ENCODE measurements at regions not wholly inside any gene's neighbourhood (a gene's known extent, or its start where the extent isn't known, plus 50 kb on each side); places are given as distances from the start of the nearest gene placed in this dataset.

DNA sequence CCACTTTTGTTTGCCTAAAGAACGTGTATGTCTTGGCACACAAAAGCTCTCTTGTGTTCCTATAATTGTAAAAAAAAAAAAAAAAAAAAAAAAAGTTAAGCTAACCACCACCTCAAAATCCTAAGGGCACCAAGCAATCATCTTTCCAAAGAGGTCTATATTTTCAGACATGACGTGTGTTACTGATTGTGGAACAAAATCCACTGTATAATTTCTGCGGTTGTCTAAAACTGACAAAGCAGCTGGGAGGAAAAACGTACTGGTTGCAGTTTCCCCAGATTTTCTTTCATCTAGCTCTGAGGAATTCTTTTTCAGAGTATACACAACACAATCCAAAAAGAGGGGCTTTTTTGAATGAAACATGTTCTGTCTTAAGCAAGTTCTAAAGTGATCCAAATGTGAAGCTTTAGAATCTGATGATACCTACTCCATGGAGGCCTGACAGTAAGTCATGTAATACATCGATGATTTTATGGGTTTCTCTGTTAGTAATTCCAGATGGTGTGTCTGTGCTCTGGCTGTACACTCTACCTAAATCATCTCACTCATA lies 375.6 kb upstream of the NUDT12 start:
- POLR2A ChIA-PET, result no interaction called here
- H3K4me1 Mint-ChIP-seq (ENCODE audit: low read depth), result no peaks in the 10 kb centered on the region
- H3K36me3 Mint-ChIP-seq, result no peaks in the 10 kb centered on the region
- H3K9me3 Mint-ChIP-seq, result peaks cover 6% of the 10 kb centered on the region
- CTCF ChIA-PET, result no interaction called here
- no peak overlapping the region for H3K27ac Mint-ChIP-seq
- no peak overlapping the region for H3K4me3 Mint-ChIP-seq
- H3K27me3 Mint-ChIP-seq, result no peaks in the 10 kb centered on the region
- no peak for DNase-seq
- intact Hi-C loops (cut with micrococcal nuclease), result no loop called here

DNA sequence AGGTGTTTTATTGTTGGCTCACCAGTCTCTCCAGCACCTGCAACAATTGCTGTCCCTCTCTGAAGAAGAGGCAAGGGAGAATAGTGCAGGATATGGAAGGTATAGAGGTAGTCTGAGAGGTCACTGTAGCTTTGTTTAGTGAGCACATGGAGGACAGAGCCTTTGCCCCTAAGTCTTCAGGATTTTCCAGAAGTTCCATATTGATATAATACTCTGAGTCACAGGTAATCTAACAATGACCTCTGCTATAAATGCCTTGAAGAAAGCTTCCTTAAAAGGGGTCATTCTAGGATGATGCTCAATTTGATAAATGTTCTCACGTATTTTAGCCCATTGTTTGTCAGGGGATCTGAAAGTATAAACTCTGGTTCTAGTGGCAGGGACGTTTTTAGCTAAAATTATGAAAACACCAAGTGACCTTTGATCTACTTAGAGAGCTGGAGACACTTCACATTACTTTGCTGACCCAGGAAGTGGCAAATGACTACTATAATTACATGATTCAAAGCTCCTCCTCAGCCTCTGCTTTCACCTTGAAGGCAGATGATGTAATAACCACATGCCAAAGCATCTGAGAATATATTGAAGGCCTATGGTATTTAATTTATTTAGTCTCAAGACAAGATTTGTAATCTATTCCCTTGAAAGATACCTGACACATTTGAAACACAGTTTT lies 366.9 kb upstream of the NUDT12 start:
- peaks cover 4% of the 10 kb centered on the region for H3K9me3 Mint-ChIP-seq
- H3K27ac Mint-ChIP-seq, result no peak overlapping the region
- intact Hi-C loops (cut with micrococcal nuclease), result no loop called here
- no peaks in the 10 kb centered on the region for H3K4me1 Mint-ChIP-seq (ENCODE audit: low read depth)
- ChIA-PET CTCF (no interaction called here), POLR2A (no interaction called here)
- H3K4me3 Mint-ChIP-seq, result no peak overlapping the region
- no peaks in the 10 kb centered on the region for H3K27me3 Mint-ChIP-seq
- H3K36me3 Mint-ChIP-seq, result no peaks in the 10 kb centered on the region
- no peak for DNase-seq

DNA sequence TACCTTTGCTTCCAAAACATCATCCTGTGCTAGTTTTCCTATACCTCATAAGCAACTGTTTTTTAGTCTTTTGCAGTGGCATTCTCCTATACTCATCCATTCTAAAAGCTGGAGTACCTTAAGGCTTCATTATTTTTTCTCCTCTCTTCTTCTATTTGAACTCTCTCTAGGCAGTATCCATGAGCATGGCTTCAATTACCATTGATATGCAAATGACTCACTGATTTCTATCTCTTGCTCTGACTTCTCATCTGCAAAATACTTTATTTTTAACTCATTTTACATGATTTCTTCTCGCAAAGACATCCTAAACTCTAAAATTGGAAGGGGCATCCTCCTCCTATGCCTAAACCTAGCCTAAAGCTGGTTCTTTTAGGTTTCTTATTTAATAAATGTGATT lies 365.1 kb upstream of the NUDT12 start:
- POLR2A ChIA-PET, result no interaction called here
- intact Hi-C loops (cut with micrococcal nuclease), result no loop called here
- Mint-ChIP-seq H3K36me3 (no peaks in the 10 kb centered on the region), H3K27me3 (no peaks in the 10 kb centered on the region), H3K27ac (no peak overlapping the region), H3K4me1 (ENCODE audit: low read depth) (no peaks in the 10 kb centered on the region), H3K4me3 (no peak overlapping the region), H3K9me3 (peaks cover 4% of the 10 kb centered on the region)
- no peak for DNase-seq
- CTCF ChIA-PET, result no interaction called here

DNA sequence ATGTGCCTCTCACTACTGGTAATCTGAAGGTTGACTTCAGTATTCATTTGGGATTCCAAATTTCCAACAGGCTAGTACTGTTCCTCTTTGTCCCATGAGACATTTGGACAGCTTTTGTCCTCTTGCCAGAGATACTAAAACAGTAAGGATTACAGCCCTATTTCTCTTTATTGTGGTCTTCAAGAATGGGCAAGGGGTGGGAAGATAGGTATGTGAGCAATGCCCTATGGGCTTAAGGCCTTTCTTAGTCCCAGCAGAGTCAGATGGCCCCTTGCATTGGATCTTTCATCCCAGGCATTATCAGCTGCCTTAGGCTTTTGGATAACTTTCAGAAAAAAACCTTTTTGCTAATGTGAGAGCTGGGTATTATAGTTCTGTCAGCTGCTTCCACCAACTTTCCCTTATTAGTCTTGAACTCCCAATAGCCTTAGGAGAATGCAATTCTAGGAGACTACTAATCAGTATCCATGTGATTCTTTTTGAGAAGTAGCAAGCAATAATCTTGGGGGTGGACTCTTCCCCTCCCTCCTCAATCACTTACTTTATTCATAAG lies 361.1 kb upstream of the NUDT12 start:
- DNase-seq, result no peak
- intact Hi-C loops (cut with micrococcal nuclease), result no loop called here
- Mint-ChIP-seq H3K27ac (no peak overlapping the region), H3K4me3 (no peak overlapping the region), H3K4me1 (ENCODE audit: low read depth) (no peaks in the 10 kb centered on the region), H3K36me3 (no peaks in the 10 kb centered on the region), H3K9me3 (peaks cover 4% of the 10 kb centered on the region), H3K27me3 (no peaks in the 10 kb centered on the region)
- ChIA-PET CTCF (no interaction called here), POLR2A (no interaction called here)

DNA sequence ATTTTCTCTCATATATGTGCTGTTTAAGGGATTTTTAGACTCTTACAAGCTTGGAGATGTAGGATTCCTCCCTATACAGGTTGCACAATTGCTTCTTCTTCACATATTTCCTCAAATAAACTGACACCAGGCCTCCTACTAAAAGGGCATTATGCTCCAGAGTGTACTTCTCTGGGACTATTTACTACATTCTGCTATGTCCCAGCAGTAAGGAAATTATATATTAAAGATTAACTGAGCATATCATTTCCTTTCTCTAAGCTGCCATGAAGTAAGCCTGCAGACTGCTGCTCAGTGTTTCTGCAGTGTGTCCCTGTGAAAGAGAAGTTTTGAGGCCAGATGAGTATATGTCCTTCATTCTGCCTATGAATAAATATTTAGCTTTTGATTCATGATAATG lies 356.9 kb upstream of the NUDT12 start:
- DNase-seq, result no peak
- intact Hi-C loops (cut with micrococcal nuclease), result no loop called here
- ChIA-PET CTCF (no interaction called here), POLR2A (no interaction called here)
- Mint-ChIP-seq H3K4me3 (no peak overlapping the region), H3K27ac (no peak overlapping the region), H3K9me3 (no peaks in the 10 kb centered on the region), H3K36me3 (no peaks in the 10 kb centered on the region), H3K4me1 (ENCODE audit: low read depth) (no peaks in the 10 kb centered on the region), H3K27me3 (no peaks in the 10 kb centered on the region)

DNA sequence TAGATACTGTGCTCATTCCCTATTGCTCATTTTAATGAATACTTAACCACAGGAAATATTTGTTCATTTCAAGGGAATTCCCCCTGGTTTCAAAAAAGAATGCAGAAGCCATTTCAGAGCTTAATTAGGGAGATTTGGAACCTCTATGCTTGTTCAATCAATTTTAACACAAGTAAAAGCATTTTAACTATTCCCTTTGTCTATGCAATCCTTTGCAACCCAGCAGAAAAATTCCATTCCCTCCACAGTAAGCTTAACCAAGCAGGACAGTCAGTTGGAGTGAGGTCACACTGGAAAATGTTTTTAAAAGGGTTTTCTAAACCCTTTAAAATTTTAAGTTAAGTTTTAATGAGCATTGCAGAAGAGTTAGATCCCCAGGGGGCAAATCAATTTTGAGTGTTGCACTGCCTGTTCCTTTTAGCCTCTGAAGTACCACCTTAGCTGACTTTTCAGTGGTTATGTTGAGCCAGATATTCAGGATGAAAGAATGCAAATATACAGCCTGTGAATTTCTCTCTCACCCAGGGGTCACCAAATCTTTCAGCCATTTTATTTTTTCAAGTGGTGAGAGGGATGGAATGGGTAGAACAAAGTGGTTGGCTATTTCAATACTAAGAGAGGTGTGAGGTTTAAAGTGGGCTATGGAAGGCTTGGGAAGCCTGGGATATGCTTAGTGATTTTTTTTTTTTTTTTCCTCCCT lies 356.2 kb upstream of the NUDT12 start:
- intact Hi-C loops (cut with micrococcal nuclease), result no loop called here
- no peaks in the 10 kb centered on the region for H3K36me3 Mint-ChIP-seq
- no peaks in the 10 kb centered on the region for H3K27me3 Mint-ChIP-seq
- no peaks in the 10 kb centered on the region for H3K9me3 Mint-ChIP-seq
- no peaks in the 10 kb centered on the region for H3K4me1 Mint-ChIP-seq (ENCODE audit: low read depth)
- ChIA-PET CTCF (no interaction called here), POLR2A (no interaction called here)
- H3K27ac Mint-ChIP-seq, result no peak overlapping the region
- H3K4me3 Mint-ChIP-seq, result no peak overlapping the region
- no peak for DNase-seq

DNA sequence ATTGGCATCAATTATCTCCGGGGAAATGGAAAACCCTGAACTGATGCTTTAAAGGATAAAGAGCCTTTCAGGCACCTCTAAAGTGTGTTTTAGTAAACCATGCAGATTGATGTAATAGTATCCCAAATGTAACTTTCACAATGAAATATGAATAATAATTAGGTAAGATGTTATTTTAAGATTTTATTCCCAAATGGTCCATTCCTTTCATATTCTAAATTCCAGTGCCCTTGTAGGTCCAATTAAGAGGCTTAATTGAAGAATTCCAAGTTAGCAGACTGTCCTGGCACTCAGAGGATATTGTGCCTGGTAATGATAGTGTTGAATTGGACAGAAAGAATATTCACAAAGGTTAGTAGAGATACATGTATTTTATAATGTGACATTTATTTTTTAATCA lies 352.5 kb upstream of the NUDT12 start:
- ChIA-PET CTCF (no interaction called here), POLR2A (no interaction called here)
- Mint-ChIP-seq H3K9me3 (no peaks in the 10 kb centered on the region), H3K27ac (no peak overlapping the region), H3K36me3 (no peaks in the 10 kb centered on the region), H3K4me3 (no peak overlapping the region), H3K27me3 (no peaks in the 10 kb centered on the region), H3K4me1 (ENCODE audit: low read depth) (no peaks in the 10 kb centered on the region)
- intact Hi-C loops (cut with micrococcal nuclease), result no loop called here
- DNase-seq, result no peak

DNA sequence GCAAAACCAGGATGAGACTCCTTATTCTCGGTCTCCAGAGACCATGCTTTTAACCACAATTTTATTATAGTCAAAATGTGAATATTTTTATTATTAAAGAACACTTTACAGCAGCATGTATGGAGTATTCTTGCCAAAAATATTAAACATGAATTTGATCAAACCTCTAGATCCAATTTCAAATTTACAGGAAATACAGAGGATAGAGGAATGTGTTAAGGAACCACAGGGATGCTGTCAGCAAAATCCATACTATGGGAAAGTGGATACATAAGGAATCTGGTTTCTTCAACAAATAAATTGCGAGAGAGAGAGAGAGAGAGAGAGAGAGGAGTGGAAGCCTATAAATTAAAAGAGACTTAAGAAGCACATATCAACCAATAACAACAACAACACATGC lies 348.2 kb upstream of the NUDT12 start:
- Mint-ChIP-seq H3K4me1 (ENCODE audit: low read depth) (no peaks in the 10 kb centered on the region), H3K9me3 (no peaks in the 10 kb centered on the region), H3K4me3 (no peak overlapping the region), H3K36me3 (no peaks in the 10 kb centered on the region), H3K27ac (no peak overlapping the region), H3K27me3 (no peaks in the 10 kb centered on the region)
- no peak for DNase-seq
- CTCF ChIA-PET, result no interaction called here
- intact Hi-C loops (cut with micrococcal nuclease), result no loop called here
- POLR2A ChIA-PET, result no interaction called here

DNA sequence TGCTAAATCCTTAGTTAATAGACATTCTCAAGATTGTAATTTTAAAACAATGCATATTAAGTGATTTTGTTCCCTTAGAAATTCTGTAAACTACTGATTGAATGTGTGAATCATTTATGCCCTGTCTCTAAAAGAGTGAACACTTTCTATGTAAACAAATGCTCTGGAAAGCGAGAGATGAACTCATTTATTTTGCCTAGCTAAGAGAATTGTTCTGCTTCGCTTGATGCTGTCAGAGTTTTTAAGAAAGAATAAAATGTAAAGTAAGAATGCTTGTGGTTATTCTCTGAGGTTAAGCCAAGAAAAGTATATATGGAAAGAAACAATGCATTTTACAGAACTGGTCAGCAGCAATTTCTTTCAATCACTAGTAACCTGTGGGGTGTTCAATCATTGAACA lies 347.4 kb upstream of the NUDT12 start:
- no peaks in the 10 kb centered on the region for H3K27me3 Mint-ChIP-seq
- H3K4me1 Mint-ChIP-seq (ENCODE audit: low read depth), result no peaks in the 10 kb centered on the region
- no peaks in the 10 kb centered on the region for H3K9me3 Mint-ChIP-seq
- ChIA-PET POLR2A (no interaction called here), CTCF (no interaction called here)
- no peak for DNase-seq
- no peak overlapping the region for H3K4me3 Mint-ChIP-seq
- no peak overlapping the region for H3K27ac Mint-ChIP-seq
- H3K36me3 Mint-ChIP-seq, result no peaks in the 10 kb centered on the region
- intact Hi-C loops (cut with micrococcal nuclease), result no loop called here

DNA sequence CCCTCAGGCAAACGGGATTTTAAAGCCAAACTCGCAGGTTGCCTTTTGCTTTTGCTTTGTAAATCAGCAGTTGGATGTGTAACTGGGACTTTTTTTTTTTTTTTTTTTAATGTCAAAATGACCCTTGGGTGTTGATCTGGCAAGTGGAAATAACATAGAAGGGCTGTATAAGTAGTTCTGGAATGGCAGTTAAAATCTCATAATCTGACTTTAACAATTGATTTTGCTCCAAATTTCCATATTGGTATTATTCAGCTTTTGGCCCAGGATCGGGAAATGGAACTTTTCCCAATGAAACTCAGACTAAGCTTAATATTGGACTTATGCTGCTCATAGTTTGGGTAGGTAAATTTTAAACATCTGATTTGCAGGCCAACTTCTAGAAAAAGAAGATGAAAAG lies 346.8 kb upstream of the NUDT12 start:
- POLR2A ChIA-PET, result no interaction called here
- intact Hi-C loops (cut with micrococcal nuclease), result no loop called here
- Mint-ChIP-seq H3K27me3 (no peaks in the 10 kb centered on the region), H3K27ac (no peak overlapping the region), H3K4me3 (no peak overlapping the region), H3K36me3 (no peaks in the 10 kb centered on the region), H3K9me3 (peaks cover 5% of the 10 kb centered on the region), H3K4me1 (ENCODE audit: low read depth) (no peaks in the 10 kb centered on the region)
- no peak for DNase-seq
- CTCF ChIA-PET, result no interaction called here

DNA sequence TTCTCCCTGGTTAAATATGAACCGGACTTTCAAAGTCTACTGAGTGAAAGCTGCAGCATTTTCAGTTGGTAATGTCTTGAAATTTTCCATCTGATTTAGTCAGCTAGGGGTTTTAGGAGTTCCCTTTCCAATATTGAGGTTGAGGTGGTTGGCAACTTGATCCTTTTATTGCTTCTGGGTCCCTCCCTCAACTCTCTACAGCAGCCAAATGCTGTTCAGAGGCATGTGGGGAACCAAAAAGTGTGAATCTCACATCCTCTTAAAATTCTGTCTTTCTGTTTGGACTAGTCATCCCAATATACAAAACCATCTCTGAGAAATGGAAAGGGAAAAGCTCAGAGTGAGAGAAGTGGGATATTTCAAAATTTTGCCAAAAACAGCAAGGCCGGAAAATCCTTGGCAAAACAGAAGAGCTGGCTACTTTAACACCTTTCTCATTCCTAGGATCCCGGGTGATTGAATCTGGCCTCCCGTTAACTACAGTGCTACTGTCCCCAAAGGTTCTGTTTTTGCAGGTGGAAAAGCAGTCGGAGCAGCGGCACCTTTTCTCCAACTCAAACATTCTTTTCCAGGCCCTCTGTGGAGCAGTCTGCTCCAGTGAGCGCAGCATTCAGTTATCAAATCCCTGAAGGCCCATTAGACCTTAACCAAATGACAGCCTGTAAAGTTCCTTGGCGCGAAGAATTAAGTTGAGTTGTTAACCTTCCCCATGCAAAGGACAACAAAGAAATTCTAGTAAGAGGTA lies 345.9 kb upstream of the NUDT12 start:
- DNase-seq, result no peak
- Mint-ChIP-seq H3K27ac (no peak overlapping the region), H3K9me3 (peaks cover 10% of the 10 kb centered on the region), H3K27me3 (no peaks in the 10 kb centered on the region), H3K36me3 (no peaks in the 10 kb centered on the region), H3K4me3 (no peak overlapping the region), H3K4me1 (ENCODE audit: low read depth) (no peaks in the 10 kb centered on the region)
- CTCF ChIA-PET, result no interaction called here
- intact Hi-C loops (cut with micrococcal nuclease), result no loop called here
- POLR2A ChIA-PET, result no interaction called here

DNA sequence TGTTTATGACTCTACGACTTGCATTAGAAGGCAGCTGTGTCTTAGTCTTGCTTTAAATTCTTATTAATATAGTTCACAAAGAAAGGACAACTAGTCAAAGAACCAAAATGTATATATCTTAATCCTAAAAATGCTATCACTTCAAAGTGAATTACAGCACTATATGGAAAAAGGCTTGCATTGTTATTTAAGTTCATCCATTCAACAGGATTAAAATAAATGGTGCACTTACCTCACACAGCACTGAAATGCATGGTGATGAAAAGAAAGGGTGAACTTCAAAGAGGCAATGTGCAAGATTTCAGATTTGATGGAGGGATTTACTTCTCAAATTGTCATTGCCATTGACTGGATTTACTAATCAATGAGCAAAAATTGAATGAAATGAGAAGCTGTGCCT lies 344.4 kb upstream of the NUDT12 start:
- no peak overlapping the region for H3K4me3 Mint-ChIP-seq
- H3K27me3 Mint-ChIP-seq, result no peaks in the 10 kb centered on the region
- no peaks in the 10 kb centered on the region for H3K36me3 Mint-ChIP-seq
- H3K9me3 Mint-ChIP-seq, result peaks cover 10% of the 10 kb centered on the region
- CTCF ChIA-PET, result no interaction called here
- H3K27ac Mint-ChIP-seq, result no peak overlapping the region
- no peaks in the 10 kb centered on the region for H3K4me1 Mint-ChIP-seq (ENCODE audit: low read depth)
- POLR2A ChIA-PET, result no interaction called here
- intact Hi-C loops (cut with micrococcal nuclease), result no loop called here
- no peak for DNase-seq

DNA sequence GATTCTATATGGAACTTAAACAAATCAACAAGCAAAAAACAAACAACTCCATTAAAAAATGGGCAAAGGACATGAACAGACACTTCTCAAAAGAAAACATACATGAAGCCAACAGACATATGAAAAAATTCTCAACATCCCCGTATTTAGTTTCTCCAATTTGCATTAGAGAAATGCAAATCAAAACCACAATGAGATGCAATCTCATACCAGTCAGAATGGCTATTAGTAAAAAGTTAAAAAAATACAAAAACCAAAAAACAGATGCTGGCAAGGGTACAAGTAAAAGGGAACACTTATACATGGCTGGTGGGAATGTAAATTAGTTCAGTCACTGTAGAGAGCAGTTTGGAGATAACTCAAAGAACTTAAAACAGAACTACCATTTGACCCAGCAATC lies 342.1 kb upstream of the NUDT12 start:
- H3K27ac Mint-ChIP-seq, result no peak overlapping the region
- H3K36me3 Mint-ChIP-seq, result no peaks in the 10 kb centered on the region
- no peaks in the 10 kb centered on the region for H3K4me1 Mint-ChIP-seq (ENCODE audit: low read depth)
- intact Hi-C loops (cut with micrococcal nuclease), result no loop called here
- ChIA-PET POLR2A (no interaction called here), CTCF (no interaction called here)
- peaks cover 20% of the 10 kb centered on the region for H3K9me3 Mint-ChIP-seq
- H3K4me3 Mint-ChIP-seq, result no peak overlapping the region
- DNase-seq, result no peak
- no peaks in the 10 kb centered on the region for H3K27me3 Mint-ChIP-seq

All from activated CD4-positive, alpha-beta memory T cell treated with anti-CD3 and anti-CD28 coated beads for 36 hours (primary cell).